HepG2 (cell line): ENCODE measurements at regions not wholly inside any gene's neighbourhood (a gene's known extent, or its start where the extent isn't known, plus 50 kb on each side); places are given as distances from the start of the nearest gene placed in this dataset.

ENCODE experiments used
- POLR2AphosphoS2 ChIP-seq: IDR thresholded peaks from 2 replicates; pipeline ENCODE4 v1.6.1; 2011; ENCODE audit warnings: low read depth, low read length, improper control_type of control experiment
- ZNF33A ChIP-seq: sonication (generic); formaldehyde crosslinking; IDR thresholded peaks from 2 replicates; pipeline ENCODE4 v1.5.1; 2020; ENCODE audit warnings: missing genetic modification reagents, mild to moderate bottlenecking, moderate library complexity, borderline replicate concordance
- TF ChIP-seq, protein P1 (sequence below): sonication (generic); formaldehyde crosslinking; IDR thresholded peaks from 2 replicates; pipeline ENCODE4 v1.5.0; 2020; ENCODE audit warnings: mild to moderate bottlenecking, missing genetic modification reagents, moderate library complexity
- TF ChIP-seq, protein P2 (sequence below): IDR thresholded peaks from 2 replicates; pipeline ENCODE4 v1.6.1; 2016; ENCODE audit warnings: mild to moderate bottlenecking, missing biosample characterization, missing genetic modification reagents

DNA sequence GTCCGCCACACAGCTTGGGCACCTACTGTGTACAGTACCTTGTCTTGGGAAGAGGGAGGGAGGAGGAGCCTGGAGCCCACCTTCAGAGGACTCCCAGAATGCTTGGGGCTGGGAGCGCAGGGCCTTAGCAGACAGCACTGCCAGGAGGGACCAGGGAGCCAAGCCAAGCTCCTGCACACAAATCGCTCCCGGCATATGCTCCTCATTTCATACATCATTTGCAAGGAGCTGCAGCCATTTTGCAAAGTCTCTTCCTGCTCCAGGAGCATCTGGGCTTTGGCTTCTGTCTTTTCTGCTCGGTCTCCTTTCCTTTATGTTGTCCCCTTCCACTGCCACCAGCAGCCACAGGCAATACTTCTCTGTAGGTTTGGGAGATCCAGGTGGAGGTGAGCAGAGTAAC lies 175.2 kb upstream of the ZC3H12A start:
- no peak for TF ChIP-seq ZNF33A (CRISPR knock-in tag)
- TF ChIP-seq, protein P1, sequence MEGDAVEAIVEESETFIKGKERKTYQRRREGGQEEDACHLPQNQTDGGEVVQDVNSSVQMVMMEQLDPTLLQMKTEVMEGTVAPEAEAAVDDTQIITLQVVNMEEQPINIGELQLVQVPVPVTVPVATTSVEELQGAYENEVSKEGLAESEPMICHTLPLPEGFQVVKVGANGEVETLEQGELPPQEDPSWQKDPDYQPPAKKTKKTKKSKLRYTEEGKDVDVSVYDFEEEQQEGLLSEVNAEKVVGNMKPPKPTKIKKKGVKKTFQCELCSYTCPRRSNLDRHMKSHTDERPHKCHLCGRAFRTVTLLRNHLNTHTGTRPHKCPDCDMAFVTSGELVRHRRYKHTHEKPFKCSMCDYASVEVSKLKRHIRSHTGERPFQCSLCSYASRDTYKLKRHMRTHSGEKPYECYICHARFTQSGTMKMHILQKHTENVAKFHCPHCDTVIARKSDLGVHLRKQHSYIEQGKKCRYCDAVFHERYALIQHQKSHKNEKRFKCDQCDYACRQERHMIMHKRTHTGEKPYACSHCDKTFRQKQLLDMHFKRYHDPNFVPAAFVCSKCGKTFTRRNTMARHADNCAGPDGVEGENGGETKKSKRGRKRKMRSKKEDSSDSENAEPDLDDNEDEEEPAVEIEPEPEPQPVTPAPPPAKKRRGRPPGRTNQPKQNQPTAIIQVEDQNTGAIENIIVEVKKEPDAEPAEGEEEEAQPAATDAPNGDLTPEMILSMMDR (CRISPR knock-in tag): no peak
- no peak for TF ChIP-seq POLR2AphosphoS2
- TF ChIP-seq, protein P2, sequence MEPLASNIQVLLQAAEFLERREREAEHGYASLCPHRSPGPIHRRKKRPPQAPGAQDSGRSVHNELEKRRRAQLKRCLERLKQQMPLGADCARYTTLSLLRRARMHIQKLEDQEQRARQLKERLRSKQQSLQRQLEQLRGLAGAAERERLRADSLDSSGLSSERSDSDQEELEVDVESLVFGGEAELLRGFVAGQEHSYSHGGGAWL: no peak
